ENCODE measurements at regions not wholly inside any gene's neighbourhood (a gene's known extent, or its start where the extent isn't known, plus 50 kb on each side); places are given as distances from the start of the nearest gene placed in this dataset.
A peak's percentile ranks its signal among the peaks of the same experiment; 100 is the strongest.

- TF ChIP-seq CTCF (IDR thresholded peaks at IDR 0.05 in 2 of 3, conservative IDR thresholded peaks at IDR 0.05 in 1 of 3; ENCODE audit: borderline replicate concordance in 1 of 3, insufficient read depth in 1 of 3, low read depth in 2 of 3, low read length in 2 of 3) (peak; percentile 43 to 56 (median 51); a peak in 5 of 6 replicates), SP1 (IDR thresholded peaks at IDR 0.05; ENCODE audit: low read depth) (0 out of 2 replicates have a peak, but pooled peaks have one; percentile 17), TCF7L2 (IDR thresholded peaks at IDR 0.05; ENCODE audit: borderline replicate concordance, extremely low read depth, insufficient read depth, insufficient read length) (peak; percentile 28), CBX3 (IDR thresholded peaks at IDR 0.05; ENCODE audit: low read depth) (peak; percentile 32; the same call in 1 of the 2 replicates), EZH2phosphoT487 (IDR thresholded peaks at IDR 0.05; ENCODE audit: borderline replicate concordance) (no peak), POLR2AphosphoS5 (IDR thresholded peaks at IDR 0.05; ENCODE audit: low read depth, low read length) (no peak)
Observed at GRCh38 chr4:156294577-156294976, 340.9 kb upstream of the CTSO start (continued).

GRCh38 chr4:156293657-156294297 is 340.1 kb upstream of the CTSO start:
- Histone ChIP-seq H4K20me1 (ENCODE audit: insufficient read depth) (no peaks in the 10 kb centered on the region), H3K27me3 (ENCODE audit: insufficient read depth, low read length) (no peaks in the 10 kb centered on the region), H3K9me3 (ENCODE audit: control insufficient read depth in 1 of 2, insufficient read depth in 1 of 2, low read depth in 1 of 2, low read length in 2 of 2) (no peaks in the 10 kb centered on the region), H3K27ac (ENCODE audit: low read depth, low read length) (no peak overlapping the region), H3K9ac (ENCODE audit: low read length) (no peak overlapping the region), H3K79me2 (ENCODE audit: insufficient read depth, low read length) (no peaks in the 10 kb centered on the region), H3K9me2 (ENCODE audit: insufficient read depth) (no peaks in the 10 kb centered on the region), H2AFZ (ENCODE audit: low read depth, low read length, poor library complexity, severe bottlenecking) (peak overlapping the region; percentile 88), H3K4me1 (ENCODE audit: control insufficient read depth in 1 of 2, insufficient read depth in 2 of 2, low read length in 2 of 2) (peaks cover 10 to 15% of the 10 kb centered on the region in 2 experiments; a peak in 3 of 4 replicates), H3K4me2 (ENCODE audit: low read length) (peak overlapping the region; percentile 37; the same call in 1 of the 2 replicates), H3K36me3 (ENCODE audit: control insufficient read depth in 1 of 2, insufficient read depth in 2 of 2, low read length in 2 of 2) (no peaks in the 10 kb centered on the region), H3K4me3 (replicated peaks in 1 of 2; ENCODE audit: low read depth in 1 of 2, low read length in 2 of 2) (no peak overlapping the region)
- ChIA-PET POLR2A (no interaction called here), CTCF (interaction anchor here (1.1 to 1.7 kb wide), 4 partner anchors 54 to 752 kb away, joined by 3 to 7 read pairs (median 4); no protein-coding TSS in a partner anchor), RAD21 (ENCODE audit: low non-redundant PET in 1 of 2, low total read pairs in 2 of 2, uncharacterized antibody in 2 of 2, unreplicated experiment in 2 of 2) (interaction anchor here in 1 of 2 experiments (1.1 kb wide), 1 partner anchor 181 kb away, joined by 3 read pairs; no protein-coding TSS in a partner anchor)
- DNase-seq (ENCODE audit: low read depth, low spot score) (no peak), ATAC-seq (no peak)
- intact Hi-C loops (cut with micrococcal nuclease): loop anchor here (1.0 to 10.0 kb wide), 2 partner anchors 381 to 675 kb away; no protein-coding TSS in a partner anchor
- no TSS peak for BruUV-seq (replicated peaks)
- TF ChIP-seq SIN3A (IDR thresholded peaks at IDR 0.05; ENCODE audit: low read depth) (no peak), JUND (IDR thresholded peaks at IDR 0.05) (no peak)

All from HCT116 (cell line).